Gastrocnemius medialis (tissue), 4 donors: ENCODE measurements at regions not wholly inside any gene's neighbourhood (a gene's known extent, or its start where the extent isn't known, plus 50 kb on each side); places are given as distances from the start of the nearest gene placed in this dataset.

ENCODE experiments used
- POLR2A ChIP-seq, 2 donors: fragments of 450-650 bp; IDR thresholded peaks; one replicate each; pipeline ENCODE4 v1.6.1; 2017; ENCODE audit warnings: antibody characterized with exemption in 2 of 2, mild to moderate bottlenecking in 2 of 2, moderate library complexity in 2 of 2
- TF ChIP-seq, protein P1 (sequence below), 5 experiments: fragments of 450-650 bp in 3 of 5; fragments of 200-600 bp in 2 of 5; sonication (generic) in 2 of 5; IDR thresholded peaks in 4 of 5; conservative IDR thresholded peaks in 1 of 5; 1 replicate in 4 of 5; 2 replicates in 1 of 5; pipeline ENCODE4 v1.5.1; 2016 to 2019; ENCODE audit warnings: antibody characterized with exemption in 5 of 5, mild to moderate bottlenecking in 3 of 5, moderate library complexity in 3 of 5

DNA sequence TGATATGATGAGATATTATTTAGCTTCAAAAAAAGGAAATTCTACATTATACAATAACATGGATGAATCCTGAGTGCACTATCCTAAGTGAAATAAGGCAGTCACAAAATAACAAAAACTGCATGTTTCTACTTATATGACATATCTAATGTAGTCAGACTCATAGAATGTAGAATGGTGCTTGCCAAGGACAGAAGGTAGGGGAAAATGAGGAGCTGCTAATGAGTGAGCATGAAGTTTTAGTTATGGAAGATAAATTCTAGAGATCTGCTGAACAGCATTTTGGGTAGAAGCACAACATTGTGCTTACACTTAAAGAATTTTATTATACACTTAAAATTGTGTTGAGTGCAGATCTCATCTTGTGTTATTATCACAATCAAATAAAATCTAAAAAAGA lies 812.4 kb downstream of the KCTD16 start:
- TF ChIP-seq, protein P1, sequence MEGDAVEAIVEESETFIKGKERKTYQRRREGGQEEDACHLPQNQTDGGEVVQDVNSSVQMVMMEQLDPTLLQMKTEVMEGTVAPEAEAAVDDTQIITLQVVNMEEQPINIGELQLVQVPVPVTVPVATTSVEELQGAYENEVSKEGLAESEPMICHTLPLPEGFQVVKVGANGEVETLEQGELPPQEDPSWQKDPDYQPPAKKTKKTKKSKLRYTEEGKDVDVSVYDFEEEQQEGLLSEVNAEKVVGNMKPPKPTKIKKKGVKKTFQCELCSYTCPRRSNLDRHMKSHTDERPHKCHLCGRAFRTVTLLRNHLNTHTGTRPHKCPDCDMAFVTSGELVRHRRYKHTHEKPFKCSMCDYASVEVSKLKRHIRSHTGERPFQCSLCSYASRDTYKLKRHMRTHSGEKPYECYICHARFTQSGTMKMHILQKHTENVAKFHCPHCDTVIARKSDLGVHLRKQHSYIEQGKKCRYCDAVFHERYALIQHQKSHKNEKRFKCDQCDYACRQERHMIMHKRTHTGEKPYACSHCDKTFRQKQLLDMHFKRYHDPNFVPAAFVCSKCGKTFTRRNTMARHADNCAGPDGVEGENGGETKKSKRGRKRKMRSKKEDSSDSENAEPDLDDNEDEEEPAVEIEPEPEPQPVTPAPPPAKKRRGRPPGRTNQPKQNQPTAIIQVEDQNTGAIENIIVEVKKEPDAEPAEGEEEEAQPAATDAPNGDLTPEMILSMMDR (IDR thresholded peaks at IDR 0.05 in 4 of 5, conservative IDR thresholded peaks at IDR 0.05 in 1 of 5), result no peak
- TF ChIP-seq POLR2A (IDR thresholded peaks at IDR 0.05), result no peak
